BJ (cell line): ENCODE measurements at regions not wholly inside any gene's neighbourhood (a gene's known extent, or its start where the extent isn't known, plus 50 kb on each side); places are given as distances from the start of the nearest gene placed in this dataset.

Source experiments
- CTCF ChIA-PET: fragments of 350-600 bp; formaldehyde crosslinking; extraction: SDS; loops from one replicate; lab custom pipeline; 2021; ENCODE audit warnings: antibody characterized with exemption, inconsistent platforms; lab: Yijun Ruan, JAX
- POLR2A ChIA-PET: fragments of 300-600 bp; sonication (Branson Sonifier 250); formaldehyde crosslinking; extraction: SDS; loops from one replicate; lab custom pipeline; 2021; ENCODE audit warnings: antibody characterized with exemption; lab: Charles Lee
- DNase-seq: peaks from one replicate; pipeline ENCODE4 v3.0.0-alpha.2; 2011; ENCODE audit warnings: low read depth
- H3K27me3 ChIP-seq: 2 replicates; pipeline ENCODE4 v1.6.0; 2011; ENCODE audit warnings: low read length; ENCODE audit not compliant: control insufficient read depth, insufficient read depth
- H3K36me3 ChIP-seq: 2 replicates; pipeline ENCODE4 v1.5.1; 2011; ENCODE audit warnings: low read length; ENCODE audit not compliant: control insufficient read depth, insufficient read depth
- H3K4me3 ChIP-seq: 2 replicates; pipeline ENCODE4 v1.5.1; 2011; ENCODE audit warnings: low read depth, mild to moderate bottlenecking, control low read depth, low read length
- CTCF ChIP-seq: IDR thresholded peaks from 2 replicates; pipeline ENCODE4 v1.5.1; 2011; ENCODE audit warnings: low read depth, mild to moderate bottlenecking, control low read depth, inconsistent platforms, low read length, moderate library complexity; ENCODE audit not compliant: insufficient read depth

DNA sequence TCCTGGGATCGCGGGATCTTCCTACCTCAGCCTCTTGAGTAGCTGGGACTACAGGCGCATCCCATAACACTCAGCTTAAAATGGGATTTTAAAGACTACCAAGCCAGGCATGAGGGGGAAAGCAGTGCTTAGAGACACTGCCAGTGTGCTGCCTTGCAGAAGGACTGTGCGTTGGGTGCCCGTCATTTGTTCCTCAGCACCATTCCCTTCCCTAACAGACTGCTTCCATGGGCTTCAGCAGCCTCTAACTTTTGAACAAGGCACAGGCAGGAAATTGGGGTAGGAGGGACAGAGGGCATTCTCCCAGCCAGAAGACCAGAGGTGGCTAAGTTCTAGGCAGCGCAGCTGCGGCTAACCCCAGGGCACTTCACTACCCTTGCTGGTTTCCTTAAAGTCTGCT is 73.9 kb upstream of the USP24 start:
- Histone ChIP-seq H3K36me3 (no peaks in the 10 kb centered on the region), H3K27me3 (no peaks in the 10 kb centered on the region; the same call in 1 of the 2 replicates), H3K4me3 (no peak overlapping the region)
- ChIA-PET POLR2A (interaction anchor here (0.6 kb wide), 1 partner anchor 262 kb away, joined by 7 read pairs; no protein-coding TSS in a partner anchor), CTCF (interaction anchor here (1.0 to 1.6 kb wide), 4 partner anchors 45 to 1296 kb away, joined by 3 to 13 read pairs (median 4); no protein-coding TSS in a partner anchor)
- DNase-seq, result no peak
- no peak for TF ChIP-seq CTCF

GRCh38 chr1:55288245-55288644 is 73.1 kb upstream of the USP24 start:
- ChIA-PET CTCF (interaction anchor here (1.0 to 1.6 kb wide), 5 partner anchors 11 to 1534 kb away, joined by 3 to 13 read pairs (median 3); no protein-coding TSS in a partner anchor), POLR2A (no interaction called here)
- no peak for TF ChIP-seq CTCF
- DNase-seq, result no peak
- H3K27me3 ChIP-seq, result peaks cover under 1% of the 10 kb centered on the region; the same call in 1 of the 2 replicates
- H3K36me3 ChIP-seq, result no peaks in the 10 kb centered on the region
- H3K4me3 ChIP-seq, result no peak overlapping the region

GRCh38 chr1:55287723-55288122 is 72.6 kb upstream of the USP24 start:
- no peak for TF ChIP-seq CTCF
- ChIA-PET POLR2A (no interaction called here), CTCF (interaction anchor here (1.0 to 1.6 kb wide), 4 partner anchors 10 to 1534 kb away, joined by 3 to 13 read pairs (median 5); no protein-coding TSS in a partner anchor)
- DNase-seq, result no peak
- H3K36me3 ChIP-seq, result no peaks in the 10 kb centered on the region
- H3K27me3 ChIP-seq, result peaks cover 2% of the 10 kb centered on the region; the same call in 1 of the 2 replicates
- no peak overlapping the region for H3K4me3 ChIP-seq

GRCh38 chr1:55286856-55287602 is 71.9 kb upstream of the USP24 start:
- no peak overlapping the region for H3K4me3 ChIP-seq
- DNase-seq, result no peak
- ChIA-PET POLR2A (no interaction called here), CTCF (interaction anchor here (1.0 to 5.4 kb wide), 5 partner anchors 9 to 1535 kb away, joined by 3 to 59 read pairs (median 6); no protein-coding TSS in a partner anchor)
- no peaks in the 10 kb centered on the region for H3K36me3 ChIP-seq
- no peak for TF ChIP-seq CTCF
- H3K27me3 ChIP-seq, result peaks cover 2% of the 10 kb centered on the region; the same call in 1 of the 2 replicates

GRCh38 chr1:55285834-55286233 is 70.7 kb upstream of the USP24 start:
- peaks cover 2% of the 10 kb centered on the region; the same call in 1 of the 2 replicates for H3K27me3 ChIP-seq
- CTCF ChIA-PET, result interaction anchor here (1.1 to 5.4 kb wide), 8 partner anchors 52 to 1424 kb away, joined by 3 to 59 read pairs (median 4); no protein-coding TSS in a partner anchor
- POLR2A ChIA-PET, result no interaction called here
- no peak overlapping the region for H3K4me3 ChIP-seq
- H3K36me3 ChIP-seq, result no peaks in the 10 kb centered on the region
- DNase-seq, result no peak
- no peak for TF ChIP-seq CTCF
